ENCODE measurements at regions not wholly inside any gene's neighbourhood (a gene's known extent, or its start where the extent isn't known, plus 50 kb on each side); places are given as distances from the start of the nearest gene placed in this dataset.
A peak's percentile ranks its signal among the peaks of the same experiment; 100 is the strongest.
"Not testable (repeated sequence)": the region's sequence is repeated elsewhere in the genome, so short reads cannot be mapped to it uniquely, and the experiment has no call there.

DNA sequence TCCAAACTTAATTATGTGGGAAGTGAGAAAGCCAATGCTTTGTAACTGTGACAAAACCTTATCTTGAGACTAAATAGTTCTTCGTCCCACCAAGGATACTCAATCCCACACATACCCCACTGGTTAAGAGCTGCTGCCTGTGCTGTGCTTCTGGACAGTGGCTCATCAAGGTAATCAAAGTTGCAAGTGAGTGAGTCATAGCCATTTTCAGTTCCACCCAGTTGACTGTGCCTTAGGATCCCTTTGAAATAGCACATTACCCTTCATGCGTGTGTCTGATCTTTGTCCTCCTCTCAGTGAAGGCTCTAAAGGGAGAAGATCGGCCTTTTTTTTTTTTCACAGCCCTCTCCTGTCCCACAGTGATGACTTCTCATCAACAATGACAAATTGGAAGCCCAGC is 706.0 kb upstream of the AUTS2 start:
- DNase-seq: no peak

- DNase-seq: no peak
Observed at GRCh38 chr7:68893411-68893810, 704.9 kb upstream of the AUTS2 start.

DNA sequence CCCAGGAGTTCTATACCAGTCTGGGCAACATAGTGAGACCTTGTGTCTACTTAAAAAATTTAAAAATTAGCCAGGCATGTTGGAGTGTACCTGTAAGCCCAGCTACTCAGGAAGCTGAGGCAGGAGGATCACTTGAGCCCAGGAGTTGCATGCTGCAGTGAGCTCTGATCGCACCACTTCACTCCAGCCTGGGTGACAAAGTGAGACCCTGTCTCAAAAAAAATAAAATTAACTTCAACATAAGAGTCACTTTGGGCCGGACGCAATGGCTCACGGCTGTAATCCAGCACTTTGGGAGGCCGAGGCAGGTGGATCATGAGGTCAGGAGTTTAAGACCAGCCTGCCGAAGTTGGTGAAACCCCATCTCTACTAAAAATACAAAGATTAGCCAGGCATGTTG is 699.1 kb upstream of the AUTS2 start:
- not testable (repeated sequence) for DNase-seq

GRCh38 chr7:68900096-68900495 is 698.2 kb upstream of the AUTS2 start:
- no peak for DNase-seq

DNA sequence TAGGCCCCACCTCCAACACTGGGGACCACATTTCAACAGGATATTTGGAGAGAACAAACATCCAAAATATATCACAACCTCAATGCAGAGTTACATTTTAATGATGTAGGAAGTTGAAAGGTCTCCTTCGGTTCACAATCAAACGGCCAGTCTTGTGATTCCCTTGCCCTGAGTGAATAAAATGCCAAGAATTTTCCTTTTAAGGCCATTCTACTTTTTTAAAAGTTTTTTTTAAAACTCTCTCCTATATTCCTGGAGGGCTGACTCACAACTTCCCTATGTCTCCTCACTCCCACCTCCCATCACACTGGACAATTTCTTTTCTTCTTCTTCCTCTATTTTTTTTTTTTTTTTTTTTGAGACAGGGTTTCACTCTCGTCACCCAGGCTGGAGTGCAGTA is 693.6 kb upstream of the AUTS2 start:
- DNase-seq: no peak

DNA sequence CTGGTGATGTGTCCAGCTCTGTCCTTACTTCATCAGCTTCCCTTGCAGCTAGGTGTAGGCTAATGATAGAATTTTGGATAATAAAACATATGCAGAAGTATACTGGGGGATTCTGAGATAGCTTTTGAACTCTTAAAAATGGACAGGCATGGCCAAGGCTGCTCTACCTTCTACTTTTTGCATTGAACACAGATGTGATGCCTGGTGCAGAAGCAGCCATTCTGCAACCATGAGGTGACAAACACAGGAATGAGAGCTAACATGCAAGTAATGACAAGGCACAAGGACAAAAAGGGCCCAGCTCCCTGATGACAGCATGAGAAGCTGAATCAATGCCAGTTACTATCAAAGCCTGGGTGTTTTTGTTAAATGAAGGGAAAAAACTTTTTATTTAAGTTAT is 686.5 kb upstream of the AUTS2 start:
- DNase-seq: no peak

- DNase-seq: no peak
Observed at GRCh38 chr7:68914006-68914405, 684.3 kb upstream of the AUTS2 start.

- no peak for DNase-seq
Observed at GRCh38 chr7:68917041-68917651, 681.1 kb upstream of the AUTS2 start.

- DNase-seq: no peak
Observed at GRCh38 chr7:68918621-68919020, 679.7 kb upstream of the AUTS2 start.

DNA sequence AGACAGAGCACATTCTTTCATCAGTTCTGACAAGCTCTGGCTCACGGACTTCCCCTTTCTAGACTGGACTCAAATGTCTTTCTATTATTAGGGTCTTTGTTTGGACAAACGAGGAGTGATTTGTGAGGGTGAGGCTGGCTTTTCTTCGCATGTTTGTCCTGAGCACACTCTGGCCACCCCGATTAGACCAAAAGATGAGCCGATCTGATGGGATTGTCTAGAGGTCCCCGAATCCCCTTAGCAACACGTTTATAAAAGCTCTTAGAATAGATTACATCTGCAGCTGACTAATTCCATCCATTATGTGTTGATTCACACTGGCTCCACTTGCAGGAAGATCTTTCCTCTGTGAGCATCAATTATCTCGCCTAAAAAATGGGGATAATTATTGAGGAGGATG is 675.4 kb upstream of the AUTS2 start:
- DNase-seq: no peak

DNA sequence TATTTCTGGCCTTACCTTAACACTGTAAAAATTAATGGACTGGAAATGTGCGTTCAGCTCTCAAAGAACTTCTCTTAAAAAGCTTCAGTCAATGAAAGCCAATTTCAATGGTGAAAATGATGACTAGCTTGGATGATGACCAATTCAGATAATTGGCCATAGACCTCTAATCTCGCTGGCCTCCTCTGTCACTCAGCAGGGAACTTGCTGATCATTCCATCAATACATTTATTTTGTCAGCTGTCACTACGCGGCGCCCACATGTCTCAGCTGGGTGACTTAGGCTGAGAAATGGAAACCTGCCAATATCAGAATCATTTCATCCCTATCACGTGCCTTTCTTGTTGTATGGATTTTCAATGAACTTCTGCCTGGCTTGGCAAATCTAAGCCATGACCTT is 673.0 kb upstream of the AUTS2 start:
- DNase-seq: no peak

DNA sequence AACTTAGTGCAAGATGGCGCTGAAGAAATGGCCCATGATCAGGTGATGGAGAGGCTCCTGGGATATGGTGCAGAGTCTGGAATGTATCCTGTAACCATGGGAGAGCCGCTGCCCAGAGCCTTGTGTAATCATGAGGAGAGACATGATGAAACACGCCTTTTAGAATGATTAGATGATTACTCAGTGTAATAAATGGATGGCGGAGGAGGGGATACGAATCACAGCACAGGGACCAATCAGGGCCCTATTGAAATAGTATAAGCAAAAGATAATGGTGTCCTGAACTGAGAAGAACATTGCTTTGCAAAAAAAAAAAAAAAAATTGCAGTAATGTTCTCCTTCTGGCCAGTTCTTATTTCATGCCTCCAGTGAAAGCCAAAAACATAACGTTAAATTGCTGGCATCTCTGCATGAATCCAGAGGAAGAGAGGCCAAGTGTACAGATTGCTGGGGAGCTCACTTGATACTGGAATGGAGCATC is 668.5 kb upstream of the AUTS2 start:
- no peak for DNase-seq

- no peak for DNase-seq
Observed at GRCh38 chr7:68936471-68937035, 661.7 kb upstream of the AUTS2 start.

- no peak for DNase-seq
Observed at GRCh38 chr7:68938151-68938550, 660.1 kb upstream of the AUTS2 start.

DNA sequence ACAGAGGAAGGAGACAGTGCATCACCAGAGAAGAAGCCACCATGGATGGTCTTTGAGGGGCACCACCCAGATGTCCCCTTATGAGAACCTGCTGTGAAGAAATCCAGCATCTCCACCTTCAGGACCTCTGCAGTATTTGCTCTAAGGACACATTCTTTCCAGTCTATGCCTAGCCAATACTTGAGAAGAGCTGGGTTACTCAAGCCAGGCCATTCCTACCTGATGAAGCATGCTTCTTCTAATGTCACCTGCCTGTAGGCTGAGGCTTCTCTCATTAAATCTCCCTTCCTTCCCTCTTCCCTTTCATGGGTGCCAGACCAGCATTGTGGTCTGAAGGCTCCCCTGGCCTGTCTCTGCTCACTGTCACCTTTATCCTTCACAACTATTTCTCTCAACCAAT is 654.5 kb upstream of the AUTS2 start:
- DNase-seq: no peak

- DNase-seq: no peak
Observed at GRCh38 chr7:68955656-68956055, 642.6 kb upstream of the AUTS2 start.

DNA sequence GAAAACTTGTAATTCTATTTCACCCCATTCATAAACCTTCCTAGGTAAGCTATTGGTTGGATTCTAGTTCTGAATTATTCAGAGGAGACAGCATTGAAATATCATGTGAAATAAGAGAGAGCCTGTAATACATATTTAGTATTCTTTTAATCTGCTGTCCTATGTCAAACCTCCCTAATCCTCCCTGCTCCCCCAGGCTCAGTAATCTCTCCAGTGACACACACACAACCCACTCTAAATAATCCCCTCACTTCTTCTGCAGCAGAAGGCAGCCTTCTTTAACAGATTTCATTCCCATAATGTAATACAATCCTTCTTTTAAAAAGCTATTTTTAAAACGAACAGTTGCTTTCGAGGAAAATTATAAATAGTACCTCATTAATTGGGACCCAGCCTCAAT is 639.7 kb upstream of the AUTS2 start:
- DNase-seq: no peak

GRCh38 chr7:68963552-68963951 is 634.7 kb upstream of the AUTS2 start:
- DNase-seq: no peak

GRCh38 chr7:68964060-68964459 is 634.2 kb upstream of the AUTS2 start:
- peak; percentile 9 for DNase-seq

- no peak for DNase-seq
Observed at GRCh38 chr7:68965351-68965750, 632.9 kb upstream of the AUTS2 start.

DNA sequence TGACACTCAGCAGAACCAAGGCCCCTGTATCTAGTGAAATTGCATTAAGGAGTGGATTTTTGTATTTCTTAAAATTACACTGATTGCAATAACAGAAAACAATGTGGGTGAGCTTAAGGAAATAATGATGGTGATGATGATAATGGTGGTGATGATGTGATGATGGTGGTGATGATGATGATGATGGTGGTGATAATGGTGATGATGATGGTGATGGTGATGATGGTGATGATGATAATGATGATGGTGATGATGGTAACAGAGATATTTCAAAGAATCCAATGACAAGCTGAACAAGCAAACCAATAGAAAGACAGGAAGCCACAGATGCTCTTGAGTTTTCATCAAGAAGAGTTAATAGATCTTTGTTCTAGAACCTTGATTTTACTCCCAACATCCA is 630.7 kb upstream of the AUTS2 start:
- DNase-seq: no peak

- DNase-seq: no peak
Observed at GRCh38 chr7:68969571-68969970, 628.7 kb upstream of the AUTS2 start.

DNA sequence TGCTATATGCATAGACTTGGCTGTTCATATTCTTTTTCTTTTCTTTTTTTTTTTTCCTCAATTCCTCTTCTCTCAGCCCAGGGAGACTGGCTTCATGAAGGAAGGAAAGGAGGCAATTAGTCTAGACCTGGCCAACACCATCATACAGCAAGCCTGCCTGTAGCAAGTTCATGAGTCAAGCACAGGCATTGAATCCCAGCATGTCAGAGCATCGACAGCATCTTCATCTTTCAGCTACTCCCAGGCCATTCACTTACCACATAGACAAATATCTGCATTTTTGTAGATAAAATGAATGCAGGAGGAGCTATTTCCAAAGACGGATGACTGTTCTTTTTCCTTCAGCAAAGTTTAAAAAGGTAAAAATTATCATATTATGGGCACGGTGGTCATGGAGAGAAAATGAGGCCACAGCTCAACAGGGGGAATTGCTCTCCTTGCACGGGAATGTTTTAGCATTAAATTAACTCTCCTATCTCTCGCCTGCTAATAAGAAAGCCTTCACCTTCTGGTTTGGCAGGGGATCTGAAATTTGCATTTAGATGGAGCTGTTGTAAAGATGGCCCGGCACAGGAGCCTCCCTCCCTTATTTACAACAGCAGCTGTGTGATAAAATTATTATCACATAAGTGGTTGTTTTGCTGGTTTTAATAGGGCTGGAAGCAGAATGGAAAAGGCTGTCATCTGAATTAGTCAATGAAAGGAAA is 626.5 kb upstream of the AUTS2 start:
- DNase-seq: no peak

DNA sequence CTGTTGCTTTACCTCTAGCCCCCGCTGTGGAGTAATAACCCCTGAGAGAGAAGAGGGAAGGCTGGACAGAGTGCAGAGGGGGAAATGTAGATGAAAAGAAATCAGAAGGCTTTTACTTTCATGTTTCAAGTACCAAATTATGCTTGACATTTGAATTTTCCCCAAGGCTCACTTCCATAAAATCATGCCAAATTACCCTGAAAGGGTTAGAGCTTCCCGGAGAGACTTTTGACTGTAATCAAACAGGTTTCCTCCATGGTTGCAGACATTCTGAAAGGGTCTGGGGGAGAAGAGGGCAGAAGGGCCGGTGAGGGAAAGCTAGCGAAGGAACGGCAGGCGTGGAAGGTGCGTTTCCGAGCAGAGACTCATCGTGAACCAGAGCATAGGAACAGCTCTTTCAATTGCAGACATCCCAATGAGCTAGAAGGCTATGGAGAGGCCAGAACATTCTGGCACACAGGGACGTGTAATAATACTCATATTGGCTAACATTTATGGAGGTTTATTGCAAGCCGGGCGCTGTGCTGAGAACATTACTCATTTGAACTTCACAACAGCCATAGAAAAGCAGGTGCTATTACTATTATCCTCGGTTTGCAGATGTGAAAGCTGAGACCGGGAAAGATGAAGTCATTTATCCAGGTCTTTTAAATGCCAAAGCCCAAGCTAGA is 620.8 kb upstream of the AUTS2 start:
- DNase-seq: no peak
